Activated gamma-delta T cell treated with Interleukin-2 at 50 U/mL for 16 hours (primary cell): ENCODE measurements at regions not wholly inside any gene's neighbourhood (a gene's known extent, or its start where the extent isn't known, plus 50 kb on each side); places are given as distances from the start of the nearest gene placed in this dataset.

Source experiments
- DNase-seq: peaks from one replicate; pipeline ENCODE4 v3.0.0-alpha.2; 2020

- no peak for DNase-seq
Measured at GRCh38 chr15:47614360-47615011, 102.8 kb upstream of the SEMA6D start.

GRCh38 chr15:47616876-47617275, 100.4 kb upstream of the SEMA6D start:
- DNase-seq = no peak

GRCh38 chr15:47618241-47618640, 99.1 kb upstream of the SEMA6D start:
- DNase-seq = no peak

- no peak for DNase-seq
Measured at GRCh38 chr15:47620960-47621681, 96.2 kb upstream of the SEMA6D start.

GRCh38 chr15:47622055-47622454, 95.2 kb upstream of the SEMA6D start:
- no peak for DNase-seq

GRCh38 chr15:47624503-47624902, 92.8 kb upstream of the SEMA6D start:
- no peak for DNase-seq

- DNase-seq = no peak
Measured at GRCh38 chr15:47639042-47639441, 78.3 kb upstream of the SEMA6D start.

- DNase-seq = no peak
Measured at GRCh38 chr15:47640079-47640478, 77.2 kb upstream of the SEMA6D start.

GRCh38 chr15:47640901-47641300, 76.4 kb upstream of the SEMA6D start:
- no peak for DNase-seq

GRCh38 chr15:47644722-47645121, 72.6 kb upstream of the SEMA6D start:
- DNase-seq = no peak

- DNase-seq = no peak
Measured at GRCh38 chr15:47650564-47650963, 66.7 kb upstream of the SEMA6D start.

GRCh38 chr15:47652328-47652727, 65.0 kb upstream of the SEMA6D start:
- DNase-seq = no peak

- no peak for DNase-seq
Measured at GRCh38 chr15:47652844-47653243, 64.5 kb upstream of the SEMA6D start.

- DNase-seq = no peak
Measured at GRCh38 chr15:47661661-47662180, 55.6 kb upstream of the SEMA6D start.

GRCh38 chr15:47663101-47663500, 54.2 kb upstream of the SEMA6D start:
- DNase-seq = no peak
